Stomach smooth muscle (tissue), 2 donors: ENCODE measurements at regions not wholly inside any gene's neighbourhood (a gene's known extent, or its start where the extent isn't known, plus 50 kb on each side); places are given as distances from the start of the nearest gene placed in this dataset.
"Not testable (repeated sequence)": the region's sequence is repeated elsewhere in the genome, so short reads cannot be mapped to it uniquely, and the experiment has no call there.

ENCODE experiments used
- H3K27ac ChIP-seq: one replicate; pipeline ENCODE4 v1.7.0; 2013; ENCODE audit warnings: mild to moderate bottlenecking, low read length, inconsistent platforms
- H3K27me3 ChIP-seq, 2 donors: one replicate each; pipeline ENCODE4 v1.7.0; 2013; ENCODE audit warnings: low read length in 2 of 2; ENCODE audit not compliant: insufficient read depth in 2 of 2, control insufficient read depth in 1 of 2
- H3K36me3 ChIP-seq, 2 donors: one replicate each; pipeline ENCODE4 v1.7.0; 2013; ENCODE audit warnings: low read length in 2 of 2; ENCODE audit not compliant: control insufficient read depth in 2 of 2, insufficient read depth in 2 of 2
- H3K4me1 ChIP-seq: one replicate; pipeline ENCODE4 v1.7.0; 2013; ENCODE audit warnings: low read length; ENCODE audit not compliant: control insufficient read depth, insufficient read depth
- H3K4me3 ChIP-seq, 2 donors: one replicate each; pipeline ENCODE4 v1.7.0; 2013; ENCODE audit warnings: low read length in 2 of 2
- H3K9ac ChIP-seq, 2 donors: one replicate each; pipeline ENCODE4 v1.7.0; 2013; ENCODE audit warnings: low read length in 2 of 2, mild to moderate bottlenecking in 1 of 2
- H3K9me3 ChIP-seq, 2 donors: one replicate each; pipeline ENCODE4 v1.7.0; 2013; ENCODE audit warnings: low read length in 2 of 2; ENCODE audit not compliant: control insufficient read depth in 2 of 2
- donor health status: healthy.
- donor health status: Pancreatic carcinoma.

- H3K4me3 ChIP-seq = no peak overlapping the region
- no peaks in the 10 kb centered on the region for H3K27me3 ChIP-seq
- no peaks in the 10 kb centered on the region for H3K9me3 ChIP-seq
- H3K9ac ChIP-seq = no peak overlapping the region
- H3K36me3 ChIP-seq = no peaks in the 10 kb centered on the region
- H3K27ac ChIP-seq = no peak overlapping the region
- H3K4me1 ChIP-seq = no peaks in the 10 kb centered on the region
These were observed 821.0 kb downstream of the PRELID2 start for GRCh38 chr5:145014109-145014508.

- no peak overlapping the region for H3K27ac ChIP-seq
- no peaks in the 10 kb centered on the region for H3K27me3 ChIP-seq
- H3K4me3 ChIP-seq = no peak overlapping the region
- H3K9ac ChIP-seq = no peak overlapping the region
- no peaks in the 10 kb centered on the region for H3K9me3 ChIP-seq
- no peaks in the 10 kb centered on the region for H3K36me3 ChIP-seq
- H3K4me1 ChIP-seq = no peaks in the 10 kb centered on the region
These were observed 824.3 kb downstream of the PRELID2 start for GRCh38 chr5:145010834-145011233.

GRCh38 chr5:145008876-145009530 is 826.1 kb downstream of the PRELID2 start:
- H3K27ac ChIP-seq = no peak overlapping the region
- no peaks in the 10 kb centered on the region for H3K4me1 ChIP-seq
- no peaks in the 10 kb centered on the region for H3K27me3 ChIP-seq
- H3K9ac ChIP-seq = no peak overlapping the region
- H3K4me3 ChIP-seq = no peak overlapping the region
- H3K9me3 ChIP-seq = no peaks in the 10 kb centered on the region
- no peaks in the 10 kb centered on the region for H3K36me3 ChIP-seq

- not testable (repeated sequence) for H3K27me3 ChIP-seq, H3K27ac ChIP-seq, H3K4me3 ChIP-seq, H3K9me3 ChIP-seq, H3K9ac ChIP-seq, H3K4me1 ChIP-seq, H3K36me3 ChIP-seq
These were observed 823.7 kb downstream of the KCTD16 start for GRCh38 chr5:144994356-144994755.

- H3K4me3 ChIP-seq = no peak overlapping the region
- no peaks in the 10 kb centered on the region for H3K9me3 ChIP-seq
- no peaks in the 10 kb centered on the region for H3K27me3 ChIP-seq
- H3K4me1 ChIP-seq = no peaks in the 10 kb centered on the region
- H3K27ac ChIP-seq = no peak overlapping the region
- no peak overlapping the region for H3K9ac ChIP-seq
- H3K36me3 ChIP-seq = no peaks in the 10 kb centered on the region
These were observed 812.4 kb downstream of the KCTD16 start for GRCh38 chr5:144983101-144983500.

GRCh38 chr5:144979516-144980264 is 809.0 kb downstream of the KCTD16 start:
- no peaks in the 10 kb centered on the region for H3K36me3 ChIP-seq
- no peaks in the 10 kb centered on the region for H3K4me1 ChIP-seq
- H3K9me3 ChIP-seq = no peaks in the 10 kb centered on the region
- H3K27ac ChIP-seq = no peak overlapping the region
- H3K27me3 ChIP-seq = no peaks in the 10 kb centered on the region
- no peak overlapping the region for H3K4me3 ChIP-seq
- no peak overlapping the region for H3K9ac ChIP-seq

- H3K4me1 ChIP-seq = no peaks in the 10 kb centered on the region
- no peak overlapping the region for H3K9ac ChIP-seq
- no peaks in the 10 kb centered on the region for H3K27me3 ChIP-seq
- no peak overlapping the region for H3K27ac ChIP-seq
- no peaks in the 10 kb centered on the region for H3K36me3 ChIP-seq
- no peaks in the 10 kb centered on the region for H3K9me3 ChIP-seq
- H3K4me3 ChIP-seq = no peak overlapping the region
These were observed 801.6 kb downstream of the KCTD16 start for GRCh38 chr5:144972317-144972716.

GRCh38 chr5:144971108-144971850 is 800.6 kb downstream of the KCTD16 start:
- no peaks in the 10 kb centered on the region for H3K4me1 ChIP-seq
- H3K36me3 ChIP-seq = no peaks in the 10 kb centered on the region
- no peak overlapping the region for H3K4me3 ChIP-seq
- no peaks in the 10 kb centered on the region for H3K27me3 ChIP-seq
- no peak overlapping the region for H3K27ac ChIP-seq
- no peak overlapping the region for H3K9ac ChIP-seq
- H3K9me3 ChIP-seq = no peaks in the 10 kb centered on the region

GRCh38 chr5:144960296-144960695 is 789.6 kb downstream of the KCTD16 start:
- no peaks in the 10 kb centered on the region for H3K4me1 ChIP-seq
- H3K9me3 ChIP-seq = no peaks in the 10 kb centered on the region
- no peak overlapping the region for H3K4me3 ChIP-seq
- H3K27ac ChIP-seq = no peak overlapping the region
- H3K27me3 ChIP-seq = no peaks in the 10 kb centered on the region
- H3K9ac ChIP-seq = no peak overlapping the region
- H3K36me3 ChIP-seq = no peaks in the 10 kb centered on the region

- H3K9me3 ChIP-seq = no peaks in the 10 kb centered on the region
- H3K27ac ChIP-seq = no peak overlapping the region
- no peak overlapping the region for H3K4me3 ChIP-seq
- H3K36me3 ChIP-seq = no peaks in the 10 kb centered on the region
- no peak overlapping the region for H3K9ac ChIP-seq
- no peaks in the 10 kb centered on the region for H3K27me3 ChIP-seq
- no peaks in the 10 kb centered on the region for H3K4me1 ChIP-seq
These were observed 787.3 kb downstream of the KCTD16 start for GRCh38 chr5:144958002-144958401.

GRCh38 chr5:144950996-144951395 is 780.3 kb downstream of the KCTD16 start:
- Histone ChIP-seq H3K4me3 (no peak overlapping the region), H3K27ac (no peak overlapping the region), H3K36me3 (no peaks in the 10 kb centered on the region), H3K9ac (no peak overlapping the region), H3K4me1 (no peaks in the 10 kb centered on the region), H3K27me3 (no peaks in the 10 kb centered on the region), H3K9me3 (no peaks in the 10 kb centered on the region)
